ENCODE measurements at regions not wholly inside any gene's neighbourhood (a gene's known extent, or its start where the extent isn't known, plus 50 kb on each side); places are given as distances from the start of the nearest gene placed in this dataset.

DNA sequence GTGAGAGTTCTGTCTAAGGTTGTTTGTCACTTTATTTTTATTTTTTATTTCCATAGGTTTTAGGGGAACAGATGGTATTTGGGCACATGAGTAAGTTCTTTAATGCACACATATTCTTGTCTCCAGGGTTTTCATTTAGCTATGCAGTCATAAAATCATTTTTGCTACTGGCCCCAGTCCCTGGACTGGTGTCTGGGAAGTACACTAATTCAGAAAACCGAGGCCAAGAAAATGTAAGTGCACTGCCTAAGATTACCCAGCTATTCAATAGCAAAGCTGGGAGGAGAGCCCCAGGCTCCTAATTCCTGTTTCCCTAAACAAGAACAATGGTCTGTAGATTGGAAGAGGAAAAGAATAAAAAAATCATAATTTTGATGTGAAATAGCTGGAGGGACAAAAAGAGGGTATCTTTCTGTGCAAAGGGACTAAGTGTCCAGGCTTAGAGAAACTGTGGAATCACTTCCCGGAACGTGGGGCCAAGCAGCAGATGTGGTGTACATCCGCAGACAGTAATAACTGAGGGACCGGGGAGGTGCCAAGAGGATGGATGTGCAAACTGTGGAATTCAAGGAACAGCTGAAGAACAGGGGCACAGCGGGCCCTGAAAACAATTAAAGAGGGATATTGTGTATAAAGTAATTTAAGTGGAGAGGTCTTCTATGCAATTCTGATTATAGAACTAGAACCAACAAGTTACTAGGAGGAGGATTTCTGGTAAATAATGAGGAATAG lies 236.3 kb downstream of the ACKR3 start:
- DNase-seq: no peak

GRCh38 chr2:236809716-236810115 lies 240.1 kb downstream of the ACKR3 start:
- no peak for DNase-seq

- DNase-seq: no peak
Measured at GRCh38 chr2:236811062-236811656, 241.5 kb downstream of the ACKR3 start.

DNA sequence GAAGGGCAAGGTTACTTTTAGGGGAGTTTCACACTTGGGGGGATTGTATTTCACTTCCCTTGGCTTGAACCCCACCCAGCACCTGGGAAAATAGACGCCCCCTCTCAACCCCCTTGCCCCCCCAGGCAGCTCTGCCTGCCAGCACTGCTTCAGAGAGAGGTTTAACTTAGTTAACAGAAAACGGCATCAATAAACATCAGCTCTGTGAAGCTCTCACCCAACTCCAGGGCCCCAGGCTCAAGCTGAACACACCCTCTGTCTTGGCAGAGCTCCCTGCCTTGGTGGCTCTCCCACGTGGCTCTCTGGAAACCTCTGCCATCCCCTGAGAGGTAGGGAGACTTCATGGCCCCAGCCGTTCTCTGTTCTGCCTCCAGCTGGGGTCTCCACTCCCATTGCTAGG lies 244.1 kb downstream of the ACKR3 start:
- DNase-seq: no peak

- DNase-seq: no peak
Measured at GRCh38 chr2:236814593-236814992, 245.0 kb downstream of the ACKR3 start.

DNA sequence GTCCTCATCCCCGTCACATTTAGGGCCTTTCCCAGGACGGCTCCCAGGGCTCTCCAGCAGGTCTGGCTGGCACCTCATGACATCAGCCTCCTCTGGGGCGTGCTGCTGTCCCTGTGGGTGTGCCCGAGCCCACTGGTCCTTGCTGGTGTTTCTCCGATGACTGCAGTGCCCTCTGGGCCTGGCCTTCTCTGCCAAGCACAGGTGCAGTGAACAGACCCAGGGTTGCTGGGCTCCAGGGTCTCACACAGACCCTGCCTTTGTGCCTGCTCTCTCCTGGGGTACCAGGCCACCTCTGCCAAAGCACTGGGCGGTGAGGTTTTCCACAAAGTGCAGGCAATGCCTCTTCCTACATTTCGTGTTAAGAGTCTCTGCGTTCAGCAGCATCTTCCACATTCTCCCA lies 246.1 kb downstream of the ACKR3 start:
- no peak for DNase-seq

GRCh38 chr2:236816197-236817170 lies 246.9 kb downstream of the ACKR3 start:
- DNase-seq: no peak

DNA sequence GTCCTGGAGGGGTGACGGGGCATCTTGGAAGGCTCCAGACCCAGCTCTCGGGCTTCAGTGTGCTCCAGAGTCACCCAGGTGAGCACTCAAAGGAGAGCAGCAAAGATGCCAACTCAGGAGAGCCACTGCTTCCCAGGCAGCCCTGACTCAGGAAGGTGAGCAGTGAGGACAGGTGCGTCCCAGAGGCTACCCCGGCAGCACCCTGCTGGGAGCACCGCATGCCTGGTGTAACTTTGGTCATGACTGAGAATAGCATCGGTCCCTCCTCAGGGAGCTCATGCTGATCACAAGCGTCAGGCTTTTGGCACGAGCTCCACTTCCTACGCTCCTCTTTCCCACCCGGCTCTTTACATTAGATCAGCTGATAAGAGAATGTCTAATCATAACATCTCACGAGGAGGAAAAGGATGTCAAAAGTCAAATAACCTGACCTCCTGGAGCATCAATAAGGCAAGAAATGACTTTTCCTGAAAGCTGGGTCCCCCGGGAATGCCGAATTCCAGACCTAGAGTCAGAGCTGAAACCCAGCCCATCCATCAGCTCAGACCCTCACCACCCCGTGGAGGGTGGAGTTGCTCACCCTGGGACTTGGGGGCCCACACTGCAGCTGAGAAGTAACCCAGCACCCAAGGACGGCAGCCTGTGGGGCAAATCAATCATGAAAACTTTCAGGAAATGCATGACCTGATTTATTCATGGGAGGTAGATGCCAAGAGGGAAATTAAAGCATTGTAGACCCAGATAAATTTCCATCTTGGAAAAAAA lies 248.8 kb downstream of the ACKR3 start:
- no peak for DNase-seq

DNA sequence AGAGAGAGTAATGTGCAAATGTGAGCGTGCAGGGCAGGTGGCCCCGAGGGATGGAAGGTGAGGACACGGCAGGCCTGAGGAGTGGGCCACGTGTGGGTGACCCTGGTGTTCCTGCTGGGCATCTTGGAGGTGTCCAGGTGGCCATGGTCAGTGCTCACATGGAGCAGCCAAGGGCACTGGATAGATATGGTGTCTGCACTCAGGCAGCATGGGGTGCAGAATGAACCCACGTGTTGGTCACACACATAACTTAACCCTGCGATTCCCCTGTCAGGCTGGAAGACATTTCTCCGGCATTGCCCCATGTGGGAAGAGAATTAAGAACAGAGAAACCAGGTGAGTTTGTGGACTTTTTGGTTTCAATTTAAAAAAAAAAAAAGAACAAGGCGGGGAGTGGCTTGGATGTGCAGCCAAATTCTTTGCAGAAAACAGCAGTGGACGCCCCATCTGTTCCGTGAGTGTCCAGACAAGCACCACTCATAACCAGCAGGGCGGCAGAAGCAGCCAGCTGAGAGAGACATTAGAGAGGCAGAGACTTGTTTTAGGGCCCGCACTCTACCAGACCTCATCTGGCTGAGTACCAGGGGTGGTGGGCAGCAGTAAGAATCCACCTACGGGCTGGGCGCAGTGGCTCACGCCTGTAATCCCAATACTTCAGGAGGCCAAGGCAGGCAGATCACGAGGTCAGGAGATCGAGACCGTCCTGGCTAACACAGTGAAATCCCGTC lies 249.8 kb downstream of the ACKR3 start:
- DNase-seq: no peak

- no peak for DNase-seq
Measured at GRCh38 chr2:236820763-236821344, 251.2 kb downstream of the ACKR3 start.

DNA sequence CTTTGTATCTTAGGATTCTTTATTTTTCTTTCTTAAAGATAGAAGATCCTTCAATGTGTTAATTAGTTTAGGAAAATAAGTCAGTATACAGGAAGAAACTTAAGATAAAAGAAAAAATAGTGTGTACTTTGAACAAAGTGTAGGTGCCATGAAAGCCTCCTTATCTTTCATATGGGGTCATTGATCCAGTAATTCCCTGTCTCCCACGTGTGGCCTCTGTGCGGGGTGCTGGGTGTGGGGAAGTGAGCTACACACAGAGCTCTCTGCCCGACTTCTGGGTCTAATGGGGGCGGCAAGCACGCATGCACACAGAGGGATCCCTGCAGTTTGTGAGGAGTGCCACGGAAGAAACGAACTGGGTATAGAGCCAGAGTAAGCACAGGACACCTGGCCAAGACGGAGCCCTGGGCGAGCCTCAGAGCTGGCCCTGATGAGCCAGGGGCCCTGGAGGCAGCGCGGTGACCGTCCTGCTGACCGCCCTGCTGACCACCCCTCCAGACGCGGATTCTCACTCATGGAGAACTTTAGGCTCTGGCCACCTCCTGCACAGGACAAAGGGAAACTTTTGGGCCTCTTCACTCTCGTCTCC lies 253.5 kb downstream of the ACKR3 start:
- DNase-seq: no peak

GRCh38 chr2:236823963-236824362 lies 254.3 kb downstream of the ACKR3 start:
- no peak for DNase-seq

- no peak for DNase-seq
Measured at GRCh38 chr2:236824836-236825235, 255.2 kb downstream of the ACKR3 start.

DNA sequence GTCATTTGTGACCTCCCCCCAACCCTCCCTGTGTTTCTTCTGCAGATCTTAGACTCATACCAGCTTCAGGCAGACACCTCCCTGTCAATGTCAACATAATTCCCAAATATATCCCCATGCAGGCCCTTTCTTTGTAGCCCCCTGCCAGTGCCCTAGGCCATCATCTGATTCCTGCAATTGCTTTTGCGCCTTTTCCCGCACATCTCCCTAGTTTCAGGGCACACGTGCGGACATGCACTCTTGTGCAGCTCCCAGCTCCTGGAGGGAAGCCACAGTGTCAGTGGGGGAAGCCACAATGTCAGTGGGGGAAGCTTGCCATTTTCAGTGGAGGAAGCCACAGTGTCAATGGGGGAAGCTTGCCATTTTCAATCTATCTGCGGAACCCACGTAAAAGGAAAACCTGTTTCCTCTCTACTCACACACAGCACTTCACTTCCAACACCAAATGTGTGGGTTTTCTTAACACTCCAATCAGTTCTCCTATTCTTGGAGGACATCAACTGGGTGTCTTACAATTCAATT lies 256.4 kb downstream of the ACKR3 start:
- no peak for DNase-seq

GRCh38 chr2:236826606-236827156 lies 257.1 kb downstream of the ACKR3 start:
- DNase-seq: no peak

DNA sequence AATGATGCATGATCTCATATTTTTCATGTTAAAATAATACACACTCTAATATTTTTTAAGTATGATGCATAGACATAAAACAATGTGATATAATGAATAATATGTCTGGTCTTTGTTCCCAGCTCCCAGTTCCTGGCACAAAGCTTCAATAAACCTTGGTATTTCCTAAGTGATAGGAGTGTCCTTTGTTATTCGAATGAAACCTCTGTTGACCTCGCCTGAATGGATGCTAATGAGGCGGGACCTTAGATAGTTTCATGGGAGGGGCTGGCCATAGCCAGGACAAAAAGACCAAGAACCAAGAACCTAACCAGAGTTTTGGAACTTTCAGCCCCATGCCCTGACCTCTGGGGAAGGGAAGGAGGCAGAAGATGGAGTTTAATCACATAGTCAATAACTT lies 257.7 kb upstream of the COPS8 start:
- no peak for DNase-seq

DNA sequence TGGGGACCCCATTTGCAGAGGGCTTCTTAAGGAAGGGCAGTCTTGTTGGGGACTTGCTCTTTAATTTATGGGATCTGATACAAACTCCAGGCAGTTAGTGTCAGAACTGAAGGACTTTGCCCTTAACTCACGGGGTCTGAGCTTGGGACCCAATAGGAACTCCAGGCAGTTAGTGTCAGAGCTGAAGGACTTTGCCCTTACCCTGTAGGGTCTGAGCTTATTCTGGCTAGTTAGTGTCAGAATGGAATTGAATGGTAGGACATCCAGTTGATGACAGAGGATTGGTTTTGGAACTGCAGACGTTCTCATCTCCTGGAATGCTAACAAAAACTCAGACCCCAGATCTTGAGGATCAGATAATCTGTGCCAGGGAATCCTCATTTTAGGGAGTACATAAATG lies 256.9 kb upstream of the COPS8 start:
- no peak for DNase-seq

DNA sequence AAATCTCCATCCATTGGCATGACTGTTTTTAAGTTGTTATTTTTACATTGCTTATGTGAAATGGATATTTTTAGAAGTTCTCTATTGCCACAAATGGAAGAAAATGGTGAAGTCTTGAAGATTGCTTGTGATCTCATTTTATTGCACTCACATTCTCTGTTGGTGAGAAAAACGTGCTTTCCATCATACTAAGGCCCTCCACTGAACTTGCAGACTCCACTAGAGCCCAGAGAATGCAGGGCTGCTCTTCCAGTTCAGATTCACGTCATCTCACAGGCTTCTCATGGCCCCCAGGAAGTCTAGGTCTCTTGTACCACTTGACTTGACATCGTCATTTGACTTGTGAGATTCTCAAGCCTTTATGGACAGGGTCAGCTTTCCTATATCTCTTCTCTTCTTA lies 254.8 kb upstream of the COPS8 start:
- no peak for DNase-seq

GRCh38 chr2:236831698-236832097 lies 254.0 kb upstream of the COPS8 start:
- no peak for DNase-seq

- no peak for DNase-seq
Measured at GRCh38 chr2:236833501-236834073, 252.1 kb upstream of the COPS8 start.

Data from activated CD4-positive, alpha-beta T cell treated with anti-CD3 and anti-CD28 coated beads, Interleukin-2, Interleukin-6, amounts not matched to agents 100 ng/mL and 50 ng/mL, durations not matched to agents 16 hours and 8 hours (primary cell).